GM12891 (cell line): ENCODE measurements at regions not wholly inside any gene's neighbourhood (a gene's known extent, or its start where the extent isn't known, plus 50 kb on each side); places are given as distances from the start of the nearest gene placed in this dataset.

Experiments
- POLR2A ChIP-seq: IDR thresholded peaks from 2 replicates; pipeline ENCODE4 v1.6.1; 2011; ENCODE audit warnings: low read depth, low read length, control low read depth
- POLR2AphosphoS5 ChIP-seq: IDR thresholded peaks from 2 replicates; pipeline ENCODE4 v1.6.1; 2011; ENCODE audit warnings: low read depth, low read length, control low read depth
- SPI1 ChIP-seq: IDR thresholded peaks from 2 replicates; pipeline ENCODE4 v1.6.1; 2011; ENCODE audit warnings: low read depth, low read length, control low read depth
- TAF1 ChIP-seq: IDR thresholded peaks from 2 replicates; pipeline ENCODE4 v1.6.1; 2011; ENCODE audit warnings: low read depth, low read length, control low read depth

GRCh38 chr14:49972823-49973222, 79.9 kb downstream of the ARF6 start:
- TF ChIP-seq POLR2A (no peak), POLR2AphosphoS5 (no peak), SPI1 (no peak), TAF1 (no peak)
